Fibroblast of lung (primary cell): ENCODE measurements at regions not wholly inside any gene's neighbourhood (a gene's known extent, or its start where the extent isn't known, plus 50 kb on each side); places are given as distances from the start of the nearest gene placed in this dataset.

Experiments used
- CTCF ChIP-seq, 2 donors: IDR thresholded peaks in 1 of 2; conservative IDR thresholded peaks in 1 of 2; 1 replicate in 1 of 2; 2 replicates in 1 of 2; pipeline ENCODE4 v1.5.1; 2011 to 2012; ENCODE audit warnings: low read length in 2 of 2, control low read depth in 1 of 2, inconsistent platforms in 1 of 2, low read depth in 1 of 2, mild to moderate bottlenecking in 1 of 2
- EZH2 ChIP-seq: IDR thresholded peaks from 2 replicates; pipeline ENCODE4 v1.5.1; 2012; ENCODE audit warnings: low read length, control low read depth, mild to moderate bottlenecking; ENCODE audit errors: missing control alignments

GRCh38 chr17:70924776-70925175, 755.4 kb downstream of the KCNJ2 start:
- TF ChIP-seq CTCF (conservative IDR thresholded peaks at IDR 0.05 in 1 of 2, IDR thresholded peaks at IDR 0.05 in 1 of 2; ENCODE audit: low read depth in 1 of 2, low read length in 2 of 2): no peak
- TF ChIP-seq EZH2: no peak
